Cardiac fibroblast (primary cell): ENCODE measurements at regions not wholly inside any gene's neighbourhood (a gene's known extent, or its start where the extent isn't known, plus 50 kb on each side); places are given as distances from the start of the nearest gene placed in this dataset.

Source experiments
- DNase-seq, 2 donors: peaks; one replicate each; pipeline versions ENCODE4 v3.0.0 to v3.0.0-alpha.2; 2010; ENCODE audit warnings: low read depth in 2 of 2
- H3K4me3 ChIP-seq, 2 donors: replicated peaks in 1 of 2; 1 replicate in 1 of 2; 2 replicates in 1 of 2; pipeline ENCODE4 v1.5.1; 2011; ENCODE audit warnings: low read depth in 2 of 2, low read length in 2 of 2, mild to moderate bottlenecking in 2 of 2, moderate library complexity in 1 of 2
- CTCF ChIP-seq: IDR thresholded peaks from one replicate; pipeline ENCODE4 v1.5.1; 2011; ENCODE audit warnings: low read depth, mild to moderate bottlenecking, low read length, inconsistent platforms

DNA sequence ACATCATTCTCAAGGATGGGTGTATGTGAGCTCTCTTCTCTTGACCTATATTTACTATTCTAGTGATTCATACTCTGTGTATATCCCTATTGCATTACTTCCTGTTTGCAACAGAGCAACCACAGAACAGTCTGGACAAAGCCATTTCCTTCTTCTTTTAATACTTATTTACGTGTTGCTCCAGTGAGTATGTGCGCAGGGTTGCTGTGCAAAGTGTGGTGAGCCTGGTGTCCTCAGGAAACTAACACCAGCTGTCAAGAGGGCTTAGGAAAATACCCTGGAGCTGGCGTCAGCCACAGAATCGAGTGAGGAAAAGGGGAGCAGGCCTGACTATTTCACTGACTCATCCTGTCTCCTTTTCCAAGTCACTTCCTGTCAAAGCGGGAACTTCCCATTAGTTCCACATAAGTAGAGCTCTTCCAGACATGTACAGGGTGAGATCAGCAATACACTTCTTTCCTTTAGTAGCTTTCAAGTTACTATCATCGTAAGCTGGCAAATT is 214.1 kb upstream of the COPS8 start:
- no peak for TF ChIP-seq CTCF
- DNase-seq = peak; percentile 94 to 95
- H3K4me3 ChIP-seq = no peak overlapping the region

- no peak for DNase-seq
- H3K4me3 ChIP-seq = no peak overlapping the region
- no peak for TF ChIP-seq CTCF
Observed at GRCh38 chr2:236872015-236872414, 213.7 kb upstream of the COPS8 start.

DNA sequence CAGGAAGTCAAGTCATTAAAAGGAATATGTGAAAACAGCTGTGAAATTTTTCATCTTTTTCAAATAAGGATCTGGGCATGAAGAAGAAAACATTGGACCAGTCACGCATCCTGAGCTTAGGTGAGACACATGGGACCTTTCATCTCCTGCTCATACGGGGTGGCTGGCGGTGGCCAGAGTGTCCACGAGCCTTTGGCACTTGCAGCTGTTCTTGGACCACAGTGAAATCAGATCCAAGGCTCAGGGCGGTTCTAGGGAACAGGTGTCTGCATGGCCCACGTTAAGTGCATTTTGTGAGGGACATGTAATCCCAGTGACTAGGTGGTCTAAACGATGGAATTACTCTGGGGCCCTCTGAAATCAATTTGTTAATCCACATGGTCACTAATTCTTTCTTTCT is 212.7 kb upstream of the COPS8 start:
- H3K4me3 ChIP-seq = no peak overlapping the region
- no peak for TF ChIP-seq CTCF
- no peak for DNase-seq

DNA sequence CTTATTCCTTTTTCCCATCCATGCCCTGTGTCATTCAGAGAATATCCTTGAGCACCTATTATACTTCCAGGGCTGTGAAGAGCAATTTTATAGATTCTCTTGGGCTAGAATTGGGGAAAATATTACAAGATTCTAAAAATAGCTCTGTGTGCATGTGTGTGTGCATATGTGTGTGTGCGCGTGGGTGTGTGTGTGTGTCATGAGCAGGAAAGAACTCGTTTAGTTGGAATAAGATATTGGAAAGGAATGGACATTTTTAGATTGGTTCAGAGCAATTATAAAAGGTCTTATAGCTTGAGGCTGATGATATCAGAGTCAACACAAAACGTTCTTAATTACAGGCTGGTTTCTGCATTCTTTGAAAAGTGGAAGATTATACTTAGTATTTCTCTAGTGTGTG is 212.1 kb upstream of the COPS8 start:
- H3K4me3 ChIP-seq = no peak overlapping the region
- no peak for DNase-seq
- no peak for TF ChIP-seq CTCF

GRCh38 chr2:236874866-236875481 is 210.7 kb upstream of the COPS8 start:
- no peak overlapping the region for H3K4me3 ChIP-seq
- no peak for DNase-seq
- no peak for TF ChIP-seq CTCF

GRCh38 chr2:236875906-236876505 is 209.7 kb upstream of the COPS8 start:
- no peak for TF ChIP-seq CTCF
- DNase-seq = peak; percentile 27 to 31
- no peak overlapping the region for H3K4me3 ChIP-seq
